ENCODE measurements at regions not wholly inside any gene's neighbourhood (a gene's known extent, or its start where the extent isn't known, plus 50 kb on each side); places are given as distances from the start of the nearest gene placed in this dataset.

DNA sequence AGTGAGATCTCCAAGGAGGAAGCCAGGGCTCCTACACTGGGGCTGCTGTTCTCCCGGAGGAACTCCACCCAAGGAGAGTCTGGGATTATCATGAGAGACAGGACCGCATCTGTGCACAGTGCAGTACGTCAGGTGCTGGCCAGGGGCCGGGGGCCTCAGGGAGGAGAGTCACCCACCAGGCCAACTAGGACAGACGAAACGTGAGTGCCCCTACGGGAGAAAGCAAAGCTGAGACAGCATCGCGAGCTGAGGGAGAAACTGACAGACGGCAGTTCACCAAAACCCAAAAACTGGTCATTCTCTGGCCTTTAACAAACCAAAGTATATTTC is 273.4 kb downstream of the BRD1 start:
- TF ChIP-seq, protein P1, sequence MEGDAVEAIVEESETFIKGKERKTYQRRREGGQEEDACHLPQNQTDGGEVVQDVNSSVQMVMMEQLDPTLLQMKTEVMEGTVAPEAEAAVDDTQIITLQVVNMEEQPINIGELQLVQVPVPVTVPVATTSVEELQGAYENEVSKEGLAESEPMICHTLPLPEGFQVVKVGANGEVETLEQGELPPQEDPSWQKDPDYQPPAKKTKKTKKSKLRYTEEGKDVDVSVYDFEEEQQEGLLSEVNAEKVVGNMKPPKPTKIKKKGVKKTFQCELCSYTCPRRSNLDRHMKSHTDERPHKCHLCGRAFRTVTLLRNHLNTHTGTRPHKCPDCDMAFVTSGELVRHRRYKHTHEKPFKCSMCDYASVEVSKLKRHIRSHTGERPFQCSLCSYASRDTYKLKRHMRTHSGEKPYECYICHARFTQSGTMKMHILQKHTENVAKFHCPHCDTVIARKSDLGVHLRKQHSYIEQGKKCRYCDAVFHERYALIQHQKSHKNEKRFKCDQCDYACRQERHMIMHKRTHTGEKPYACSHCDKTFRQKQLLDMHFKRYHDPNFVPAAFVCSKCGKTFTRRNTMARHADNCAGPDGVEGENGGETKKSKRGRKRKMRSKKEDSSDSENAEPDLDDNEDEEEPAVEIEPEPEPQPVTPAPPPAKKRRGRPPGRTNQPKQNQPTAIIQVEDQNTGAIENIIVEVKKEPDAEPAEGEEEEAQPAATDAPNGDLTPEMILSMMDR (IDR thresholded peaks at IDR 0.05), result no peak
- no peak for TF ChIP-seq POLR2AphosphoS5 (IDR thresholded peaks at IDR 0.05; ENCODE audit: low read depth, low read length)
- TF ChIP-seq SIN3A (IDR thresholded peaks at IDR 0.05; ENCODE audit: borderline replicate concordance, insufficient read depth, low read depth, low read length), result no peak
- TF ChIP-seq, protein P2, sequence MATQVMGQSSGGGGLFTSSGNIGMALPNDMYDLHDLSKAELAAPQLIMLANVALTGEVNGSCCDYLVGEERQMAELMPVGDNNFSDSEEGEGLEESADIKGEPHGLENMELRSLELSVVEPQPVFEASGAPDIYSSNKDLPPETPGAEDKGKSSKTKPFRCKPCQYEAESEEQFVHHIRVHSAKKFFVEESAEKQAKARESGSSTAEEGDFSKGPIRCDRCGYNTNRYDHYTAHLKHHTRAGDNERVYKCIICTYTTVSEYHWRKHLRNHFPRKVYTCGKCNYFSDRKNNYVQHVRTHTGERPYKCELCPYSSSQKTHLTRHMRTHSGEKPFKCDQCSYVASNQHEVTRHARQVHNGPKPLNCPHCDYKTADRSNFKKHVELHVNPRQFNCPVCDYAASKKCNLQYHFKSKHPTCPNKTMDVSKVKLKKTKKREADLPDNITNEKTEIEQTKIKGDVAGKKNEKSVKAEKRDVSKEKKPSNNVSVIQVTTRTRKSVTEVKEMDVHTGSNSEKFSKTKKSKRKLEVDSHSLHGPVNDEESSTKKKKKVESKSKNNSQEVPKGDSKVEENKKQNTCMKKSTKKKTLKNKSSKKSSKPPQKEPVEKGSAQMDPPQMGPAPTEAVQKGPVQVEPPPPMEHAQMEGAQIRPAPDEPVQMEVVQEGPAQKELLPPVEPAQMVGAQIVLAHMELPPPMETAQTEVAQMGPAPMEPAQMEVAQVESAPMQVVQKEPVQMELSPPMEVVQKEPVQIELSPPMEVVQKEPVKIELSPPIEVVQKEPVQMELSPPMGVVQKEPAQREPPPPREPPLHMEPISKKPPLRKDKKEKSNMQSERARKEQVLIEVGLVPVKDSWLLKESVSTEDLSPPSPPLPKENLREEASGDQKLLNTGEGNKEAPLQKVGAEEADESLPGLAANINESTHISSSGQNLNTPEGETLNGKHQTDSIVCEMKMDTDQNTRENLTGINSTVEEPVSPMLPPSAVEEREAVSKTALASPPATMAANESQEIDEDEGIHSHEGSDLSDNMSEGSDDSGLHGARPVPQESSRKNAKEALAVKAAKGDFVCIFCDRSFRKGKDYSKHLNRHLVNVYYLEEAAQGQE (IDR thresholded peaks at IDR 0.05; ENCODE audit: insufficient read depth in 1 of 2, low read depth in 2 of 2, low read length in 1 of 2), result no peak
- no peak for TF ChIP-seq TCF7L2 (IDR thresholded peaks at IDR 0.05; ENCODE audit: low read depth, low read length)

Measured in Panc1 (cell line).